Esophagus (tissue), 2 donors: ENCODE measurements at regions not wholly inside any gene's neighbourhood (a gene's known extent, or its start where the extent isn't known, plus 50 kb on each side); places are given as distances from the start of the nearest gene placed in this dataset.
"Not testable (repeated sequence)": the region's sequence is repeated elsewhere in the genome, so short reads cannot be mapped to it uniquely, and the experiment has no call there.

Experiments
- H3K27ac ChIP-seq, 2 donors: one replicate each; pipeline ENCODE4 v1.5.1; 2013; ENCODE audit warnings: low read depth in 2 of 2, mild to moderate bottlenecking in 2 of 2, inconsistent platforms in 1 of 2, low read length in 1 of 2, moderate library complexity in 1 of 2
- H3K27me3 ChIP-seq, 2 donors: one replicate each; pipeline ENCODE4 v1.6.1; 2013; ENCODE audit warnings: low read length in 2 of 2, control low read depth in 1 of 2, mild to moderate bottlenecking in 1 of 2; ENCODE audit not compliant: insufficient read depth in 2 of 2, control insufficient read depth in 1 of 2
- H3K36me3 ChIP-seq, 2 donors: one replicate each; pipeline ENCODE4 v1.6.1; 2013; ENCODE audit warnings: low read length in 1 of 2; ENCODE audit not compliant: control insufficient read depth in 2 of 2, insufficient read depth in 2 of 2
- H3K4me1 ChIP-seq, 2 donors: one replicate each; pipeline ENCODE4 v1.6.1; 2013; ENCODE audit warnings: low read length in 1 of 2; ENCODE audit not compliant: control insufficient read depth in 2 of 2, insufficient read depth in 2 of 2
- H3K4me3 ChIP-seq, 2 donors: one replicate each; pipeline ENCODE4 v1.5.1; 2013; ENCODE audit warnings: low read length in 2 of 2, mild to moderate bottlenecking in 2 of 2, low read depth in 1 of 2, moderate library complexity in 1 of 2
- H3K9me3 ChIP-seq, 2 donors: one replicate each; pipeline ENCODE4 v1.6.1; 2013; ENCODE audit warnings: mild to moderate bottlenecking in 2 of 2, low read depth in 1 of 2, low read length in 1 of 2, moderate library complexity in 1 of 2; ENCODE audit not compliant: control insufficient read depth in 2 of 2, insufficient read depth in 1 of 2
- WGBS, 2 donors: extraction: QIAGEN DNeasy Blood & Tissue Kit; methylation state at CpG; one replicate each; pipeline ENCODE4 v1.1.7; 2013; 5-methylcytosine and 5-hydroxymethylcytosine counted together
- donor health status: healthy with polysubstance abuse.
- donor health status: Bipolar disorder and iron deficiency.

DNA sequence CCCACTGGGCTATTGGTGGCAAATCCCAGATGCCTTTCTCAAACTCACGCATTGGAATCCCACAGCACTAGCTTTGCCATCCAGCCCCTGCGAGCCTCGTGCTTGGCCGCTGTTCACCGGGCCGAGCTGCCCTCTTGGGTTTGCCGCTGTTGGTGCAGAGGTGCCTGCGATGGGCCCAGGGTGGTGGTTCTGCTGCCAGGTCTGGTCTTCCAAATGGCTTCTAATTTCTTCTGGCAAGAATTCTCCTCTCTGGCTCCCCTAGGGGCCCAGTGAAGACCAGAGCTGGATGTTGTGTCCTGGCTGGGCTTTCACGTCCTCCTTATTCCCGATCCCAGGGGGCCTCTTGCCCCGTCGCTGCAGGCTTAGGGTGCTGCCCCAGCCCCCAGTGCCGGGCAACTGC, 194.1 kb downstream of the BANP start:
- H3K27ac ChIP-seq, H3K36me3 ChIP-seq, H3K27me3 ChIP-seq, H3K9me3 ChIP-seq, H3K4me1 ChIP-seq, H3K4me3 ChIP-seq: not testable (repeated sequence)
- 87 to 89% methylated on average over 12 to 13 of the region's 13 CpGs for WGBS, 2 donors

DNA sequence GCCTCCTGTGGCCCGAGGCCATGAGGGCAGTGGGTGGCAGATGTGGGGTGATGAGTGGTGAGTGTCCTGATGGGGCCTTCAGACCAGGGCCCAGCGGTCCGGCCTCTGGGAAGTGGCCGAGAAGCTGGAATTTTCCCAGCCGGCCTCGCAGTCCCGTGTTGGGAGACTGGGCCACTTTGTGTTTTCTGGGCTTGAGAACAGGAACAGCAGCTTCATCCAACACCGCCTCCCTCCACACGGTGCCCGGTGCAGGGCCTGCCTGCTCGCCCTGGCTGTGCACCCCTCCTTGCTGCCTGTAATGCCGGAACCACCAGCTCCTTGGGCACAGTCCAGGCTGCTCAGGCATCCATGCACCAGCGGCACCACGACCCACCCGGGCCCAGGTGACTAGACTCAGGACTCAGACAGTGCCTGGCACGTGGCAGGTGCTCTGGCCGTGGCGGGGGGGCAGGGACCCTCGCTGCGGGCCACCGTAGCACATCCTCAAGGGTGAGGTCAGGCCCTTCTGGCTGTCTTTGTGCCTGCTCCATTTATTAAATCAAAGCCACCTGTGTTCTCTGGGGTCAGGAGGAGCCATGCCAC, 194.7 kb downstream of the BANP start:
- WGBS, 2 donors = 74% methylated on average over 21 of the region's 21 CpGs

DNA sequence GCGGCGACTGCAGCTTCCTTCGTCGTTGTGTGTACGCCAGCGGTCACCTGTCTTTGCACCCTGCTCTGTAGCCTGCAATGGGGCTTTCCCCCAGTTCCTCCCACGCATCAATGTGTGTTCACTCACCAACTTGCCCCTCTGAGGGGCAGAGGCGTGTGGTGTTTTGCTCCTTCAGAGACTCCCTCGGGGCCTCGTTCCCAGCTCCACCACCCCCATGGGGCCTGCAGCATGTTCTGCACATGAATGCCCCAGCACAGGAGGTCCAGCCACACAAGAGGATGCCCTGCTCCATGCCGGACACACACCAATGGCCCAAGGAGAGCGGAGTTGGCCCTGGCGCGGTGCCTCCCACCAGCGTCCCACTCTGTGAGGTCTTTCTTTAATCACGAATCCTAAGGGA, 196.8 kb downstream of the BANP start:
- H3K27me3 ChIP-seq, H3K27ac ChIP-seq, H3K4me3 ChIP-seq, H3K36me3 ChIP-seq, H3K9me3 ChIP-seq, H3K4me1 ChIP-seq: not testable (repeated sequence)
- 85 to 87% methylated on average over 16 of the region's 16 CpGs for WGBS, 2 donors

More for the DNA sequence above, 194.7 kb downstream of the BANP start:
- not testable (repeated sequence) for H3K27me3 ChIP-seq, H3K27ac ChIP-seq, H3K4me1 ChIP-seq, H3K9me3 ChIP-seq, H3K36me3 ChIP-seq, H3K4me3 ChIP-seq

DNA sequence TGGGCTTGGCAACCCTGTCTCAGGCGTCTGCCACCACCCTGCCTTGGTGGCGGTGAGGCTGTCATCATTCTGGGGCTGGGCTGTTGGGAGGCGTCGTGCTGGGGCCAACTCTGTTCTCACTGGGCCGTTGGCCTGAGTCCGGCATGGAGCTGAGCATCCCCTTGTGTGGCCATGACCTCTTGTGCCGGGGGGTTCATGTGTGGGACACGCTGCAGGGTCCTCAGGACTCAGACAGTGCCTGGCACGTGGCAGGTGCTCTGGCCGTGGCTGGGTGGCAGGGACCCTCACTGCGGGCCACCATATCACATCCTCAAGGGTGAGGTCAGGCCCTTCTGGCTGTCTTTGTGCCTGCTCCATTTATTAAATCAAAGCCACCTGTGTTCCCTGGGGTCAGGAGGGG, 197.4 kb downstream of the BANP start:
- not testable (repeated sequence) for H3K27ac ChIP-seq, H3K9me3 ChIP-seq, H3K4me3 ChIP-seq, H3K36me3 ChIP-seq, H3K4me1 ChIP-seq, H3K27me3 ChIP-seq
- WGBS, 2 donors = 78 to 84% methylated on average over 11 of the region's 11 CpGs

DNA sequence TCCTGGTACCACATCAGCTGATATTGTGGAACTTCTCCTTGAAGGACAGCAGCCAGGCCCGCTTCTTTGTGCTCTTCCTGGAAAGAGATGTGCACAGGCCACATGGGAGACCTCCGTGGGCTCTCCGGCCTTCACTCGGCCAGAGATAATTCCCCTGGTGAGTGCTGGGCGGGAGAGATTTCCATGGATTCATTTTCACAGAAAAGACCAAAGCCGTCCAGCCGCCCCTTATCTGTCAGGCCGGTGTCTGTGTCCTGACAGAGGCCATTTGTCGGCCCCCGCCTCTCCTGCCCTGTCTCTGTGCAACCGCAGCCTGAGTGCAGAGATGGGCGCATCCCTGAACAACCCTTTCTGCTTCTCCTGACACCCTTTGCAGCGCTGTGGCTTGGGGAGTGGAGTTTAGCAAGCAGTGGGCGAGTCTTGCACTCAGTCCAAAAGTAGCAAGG, 197.9 kb downstream of the BANP start:
- H3K4me3 ChIP-seq, H3K4me1 ChIP-seq, H3K27ac ChIP-seq, H3K27me3 ChIP-seq, H3K36me3 ChIP-seq, H3K9me3 ChIP-seq: not testable (repeated sequence)
- WGBS, 2 donors = 83 to 93% methylated on average over 14 of the region's 14 CpGs

DNA sequence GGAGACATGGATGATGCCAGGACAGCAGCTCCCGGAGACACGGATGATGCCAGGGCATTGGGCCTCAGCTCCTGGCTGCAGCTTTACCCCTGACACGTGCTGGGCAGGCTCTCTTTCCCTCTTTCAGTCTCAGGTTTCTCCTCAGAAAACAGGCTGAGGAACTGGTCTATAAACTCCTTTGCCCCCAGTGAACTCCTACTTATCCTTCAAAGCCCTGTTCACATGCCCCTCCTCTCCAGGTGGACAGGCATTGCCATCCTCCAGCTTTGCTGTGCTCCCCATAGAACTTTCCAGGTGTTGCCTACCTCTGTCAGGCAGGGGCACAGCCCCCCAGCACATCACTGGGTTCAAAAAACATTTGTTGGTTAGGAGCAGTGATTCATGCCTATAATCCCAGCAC, 198.4 kb downstream of the BANP start:
- 81 to 97% methylated on average over 3 of the region's 3 CpGs for WGBS, 2 donors
- not testable (repeated sequence) for H3K27me3 ChIP-seq, H3K4me1 ChIP-seq, H3K9me3 ChIP-seq, H3K27ac ChIP-seq, H3K36me3 ChIP-seq, H3K4me3 ChIP-seq

DNA sequence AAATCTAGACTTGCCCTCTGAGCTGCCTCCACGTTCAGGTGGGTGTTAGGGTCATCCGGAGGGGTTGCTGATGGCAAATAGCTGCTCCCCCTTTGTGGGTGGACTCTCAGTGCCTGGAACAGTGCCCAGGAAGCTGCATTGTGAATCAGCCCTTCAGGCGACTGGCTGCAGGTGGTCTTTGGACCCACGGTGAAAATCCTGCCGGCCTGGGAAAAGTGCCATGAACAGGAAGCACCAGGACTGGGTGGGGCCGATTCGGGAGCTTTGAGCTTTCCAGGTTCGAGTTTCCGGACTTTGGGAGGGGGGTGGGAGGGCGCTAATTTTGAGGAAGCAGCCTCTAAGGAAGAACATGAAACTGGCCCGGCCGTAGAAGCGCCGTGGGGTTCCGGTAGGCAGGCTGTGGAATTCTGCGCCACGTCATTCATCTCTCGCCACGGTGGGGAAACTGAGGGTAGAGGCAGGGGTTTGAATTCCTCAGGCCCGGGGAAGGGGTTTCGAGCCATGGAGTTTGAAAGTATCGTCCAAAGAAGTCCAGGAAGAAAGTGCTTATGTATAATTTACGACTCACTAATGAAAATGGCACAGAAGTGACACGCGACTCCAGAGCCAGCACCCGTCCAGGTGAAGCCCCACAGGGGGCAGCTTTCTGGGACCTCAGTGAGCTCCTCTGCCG, 199.4 kb downstream of the BANP start:
- H3K4me1 ChIP-seq, H3K36me3 ChIP-seq, H3K4me3 ChIP-seq, H3K27ac ChIP-seq, H3K27me3 ChIP-seq, H3K9me3 ChIP-seq: not testable (repeated sequence)
- 59 to 61% methylated on average over 27 of the region's 27 CpGs for WGBS, 2 donors

DNA sequence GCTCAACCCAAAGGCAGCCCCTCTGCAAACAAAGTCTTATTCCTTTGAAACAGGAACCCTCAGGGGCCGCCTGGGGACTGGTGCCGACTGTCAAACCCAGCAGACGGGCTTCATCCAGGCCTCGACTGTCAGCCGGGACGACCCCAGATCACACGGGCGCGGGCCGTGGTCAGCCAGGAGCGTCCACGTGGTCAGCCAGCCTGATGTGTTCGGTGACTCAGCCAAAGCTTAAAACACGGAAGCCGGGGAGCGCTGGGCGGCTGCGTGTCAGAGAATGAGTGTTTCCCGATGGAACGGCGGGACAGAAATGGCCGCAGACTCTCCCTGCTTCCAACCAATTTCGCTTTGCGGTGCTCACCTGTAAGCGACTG, 199.9 kb downstream of the BANP start:
- not testable (repeated sequence) for H3K36me3 ChIP-seq, H3K4me3 ChIP-seq, H3K27me3 ChIP-seq, H3K27ac ChIP-seq, H3K9me3 ChIP-seq, H3K4me1 ChIP-seq
- WGBS, 2 donors = 64 to 67% methylated on average over 23 to 25 of the region's 25 CpGs

DNA sequence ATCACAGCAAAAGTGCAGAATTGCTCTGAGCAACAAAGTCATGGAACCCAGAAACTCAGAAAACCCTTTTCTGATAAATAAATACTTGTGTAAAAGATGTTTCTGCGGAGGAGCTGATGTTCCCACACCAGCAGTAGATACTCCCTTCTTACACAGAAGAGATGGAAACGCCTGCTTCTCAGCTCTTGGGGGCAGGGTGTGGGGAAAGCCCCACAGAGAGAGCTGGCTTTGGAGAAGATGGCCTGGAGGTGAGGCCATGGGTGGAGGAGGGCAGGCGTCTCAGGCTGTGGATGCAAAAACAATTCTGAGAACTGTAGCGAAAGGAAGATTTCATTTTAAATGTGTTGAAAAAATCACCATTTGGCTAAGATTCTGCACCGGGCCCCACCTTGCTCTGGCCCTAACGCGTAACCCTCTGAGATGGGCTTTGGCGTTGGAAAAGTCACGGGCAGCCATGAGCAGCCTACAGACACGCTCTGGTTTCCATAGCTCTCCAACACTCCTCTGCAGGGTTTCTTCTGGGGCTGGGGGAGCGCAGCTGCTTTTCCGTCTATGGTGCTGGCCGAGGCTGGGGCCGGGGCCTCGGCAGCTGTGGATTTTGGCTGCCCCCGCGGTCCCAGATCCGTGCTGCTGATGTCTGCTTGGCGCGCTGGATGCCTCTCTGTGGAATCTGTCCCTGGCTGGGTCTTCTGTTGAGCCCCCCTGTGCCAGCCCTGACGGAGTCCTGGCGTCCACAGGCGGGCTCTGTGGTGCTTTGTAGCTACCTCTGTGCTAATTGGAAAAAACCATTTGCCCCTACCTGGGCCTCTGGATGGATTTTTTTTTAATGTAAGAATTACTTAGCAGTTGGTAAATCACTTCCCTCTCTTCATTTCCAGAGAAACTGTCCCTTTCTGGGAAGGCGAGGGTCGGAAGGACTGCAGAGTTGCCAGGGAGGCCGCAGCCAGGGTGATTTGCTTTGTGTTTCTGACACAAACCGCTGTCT, 200.9 kb downstream of the BANP start:
- H3K9me3 ChIP-seq, H3K27ac ChIP-seq, H3K4me3 ChIP-seq, H3K4me1 ChIP-seq, H3K36me3 ChIP-seq, H3K27me3 ChIP-seq: not testable (repeated sequence)
- 72 to 76% methylated on average over 27 of the region's 27 CpGs for WGBS, 2 donors
